ENCODE measurements at regions not wholly inside any gene's neighbourhood (a gene's known extent, or its start where the extent isn't known, plus 50 kb on each side); places are given as distances from the start of the nearest gene placed in this dataset.

- no peak for TF ChIP-seq CTCF (IDR thresholded peaks at IDR 0.05)
- TF ChIP-seq POLR2A (IDR thresholded peaks at IDR 0.05; ENCODE audit: low read depth), result no peak
- TF ChIP-seq POLR2AphosphoS5 (IDR thresholded peaks at IDR 0.05), result no peak
These were observed 74.7 kb upstream of the THY1 start for GRCh38 chr11:119497717-119498116.
